ENCODE measurements at regions not wholly inside any gene's neighbourhood (a gene's known extent, or its start where the extent isn't known, plus 50 kb on each side); places are given as distances from the start of the nearest gene placed in this dataset.

DNA sequence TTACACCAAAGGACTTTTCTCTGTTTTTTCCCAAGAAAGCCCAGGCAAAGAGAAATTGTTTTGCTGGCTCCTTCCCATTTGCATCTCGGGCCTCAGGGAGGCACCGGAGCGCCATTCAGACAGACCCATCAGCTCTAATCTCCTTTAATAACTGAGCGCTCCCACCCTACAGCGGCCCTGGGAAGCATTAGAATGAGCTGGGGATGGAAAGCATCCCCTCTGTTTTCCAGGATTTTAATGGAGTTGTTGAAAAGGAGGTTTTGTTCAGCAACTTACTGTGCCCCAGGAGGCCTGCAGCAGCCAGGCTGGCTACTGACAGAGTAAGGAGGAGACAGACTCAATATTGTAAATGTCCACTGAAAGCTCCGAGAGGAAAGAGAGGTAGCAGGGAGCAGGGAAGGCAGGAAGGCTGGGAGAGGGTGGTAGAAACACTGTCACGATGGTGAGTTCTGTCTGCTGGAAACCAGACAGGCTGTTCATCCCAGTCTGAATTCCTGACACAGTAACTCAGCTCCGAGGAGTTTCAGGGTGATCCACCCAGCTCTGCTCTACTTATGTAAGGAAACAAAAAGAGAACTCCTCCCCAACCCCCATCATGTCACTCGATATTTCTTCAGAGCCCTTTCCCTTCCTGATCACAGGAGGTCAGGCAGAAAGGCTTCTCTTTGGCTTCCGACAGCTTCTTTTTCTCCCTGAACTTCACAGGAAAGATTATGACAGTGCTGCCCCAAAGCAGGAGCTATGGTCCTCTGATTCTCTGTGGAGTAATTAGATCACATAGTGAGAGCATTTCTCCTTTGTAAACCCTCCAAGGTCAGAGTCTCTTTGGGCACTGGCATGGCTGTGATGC, 62.5 kb upstream of the TMEM132D start:
- intact Hi-C loops (cut with DNase I): no loop called here
- no peaks in the 10 kb centered on the region for H3K9me3 ChIP-seq
- whole genome bisulfite sequencing, 2 donors: 36 to 37% methylated on average over 10 of the region's 10 CpGs

DNA sequence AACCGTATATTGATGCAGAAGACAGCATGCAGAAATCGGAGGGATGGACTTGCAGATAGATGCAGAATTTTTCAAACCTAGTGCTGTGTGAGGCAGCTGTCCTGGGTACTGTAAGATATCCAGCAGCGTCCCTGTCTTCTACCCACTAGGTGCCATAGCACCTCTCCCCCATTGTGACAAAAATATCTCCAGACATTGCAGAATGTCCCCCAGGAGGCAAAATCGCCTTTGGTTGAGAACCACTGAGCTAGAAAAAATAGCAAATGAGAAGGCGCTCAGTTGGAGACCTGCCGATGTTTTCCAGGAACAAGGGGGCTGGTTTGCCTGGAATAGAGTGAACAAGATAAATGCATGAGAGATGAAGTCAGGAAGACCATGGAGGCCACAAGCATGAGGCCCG, 67.9 kb upstream of the TMEM132D start:
- Histone ChIP-seq H3K4me1 (no peaks in the 10 kb centered on the region), H3K36me3 (no peaks in the 10 kb centered on the region), H3K9me3 (no peaks in the 10 kb centered on the region), H3K27ac (no peak overlapping the region), H3K4me3 (replicated peaks in 1 of 3) (no peak overlapping the region), H3K27me3 (no peaks in the 10 kb centered on the region)
- intact Hi-C loops (cut with DNase I): no loop called here
- TF ChIP-seq POLR2A (IDR thresholded peaks at IDR 0.05) (no peak), CTCF (IDR thresholded peaks at IDR 0.05) (no peak)
- no peak for DNase-seq
- 80 to 83% methylated on average over 7 of the region's 7 CpGs for WGBS, 2 donors

More for the DNA sequence above, 62.5 kb upstream of the TMEM132D start:
- no peaks in the 10 kb centered on the region for H3K27me3 ChIP-seq
- no peak overlapping the region for H3K27ac ChIP-seq
- no peak overlapping the region for H3K4me3 ChIP-seq (replicated peaks in 1 of 3)
- H3K4me1 ChIP-seq: no peaks in the 10 kb centered on the region
- no peak for DNase-seq
- TF ChIP-seq POLR2A (IDR thresholded peaks at IDR 0.05) (no peak), CTCF (IDR thresholded peaks at IDR 0.05) (no peak)
- no peaks in the 10 kb centered on the region for H3K36me3 ChIP-seq

- no peak for DNase-seq
- no peak overlapping the region for H3K27ac ChIP-seq
- intact Hi-C loops (cut with DNase I): no loop called here
- TF ChIP-seq POLR2A (IDR thresholded peaks at IDR 0.05): no peak
- no peak for TF ChIP-seq CTCF (IDR thresholded peaks at IDR 0.05)
- H3K4me3 ChIP-seq (replicated peaks in 1 of 3): no peak overlapping the region
- H3K4me1 ChIP-seq: no peaks in the 10 kb centered on the region
- no peaks in the 10 kb centered on the region for H3K36me3 ChIP-seq
- no peaks in the 10 kb centered on the region for H3K9me3 ChIP-seq
- 64 to 67% methylated on average over 6 of the region's 6 CpGs for WGBS, 2 donors
- H3K27me3 ChIP-seq: no peaks in the 10 kb centered on the region
Observed at GRCh38 chr12:129973236-129973961, 69.6 kb upstream of the TMEM132D start.

GRCh38 chr12:129984106-129984505, 80.3 kb upstream of the TMEM132D start:
- H3K27ac ChIP-seq: no peak overlapping the region
- no peaks in the 10 kb centered on the region for H3K4me1 ChIP-seq
- no peaks in the 10 kb centered on the region for H3K9me3 ChIP-seq
- TF ChIP-seq POLR2A (IDR thresholded peaks at IDR 0.05) (no peak), CTCF (IDR thresholded peaks at IDR 0.05) (no peak)
- intact Hi-C loops (cut with DNase I): no loop called here
- no peaks in the 10 kb centered on the region for H3K36me3 ChIP-seq
- 25 to 28% methylated on average over 4 of the region's 4 CpGs for WGBS, 2 donors
- H3K4me3 ChIP-seq (replicated peaks in 1 of 3): no peak overlapping the region
- no peaks in the 10 kb centered on the region for H3K27me3 ChIP-seq
- no peak for DNase-seq

- no peaks in the 10 kb centered on the region for H3K27me3 ChIP-seq
- DNase-seq: no peak
- H3K36me3 ChIP-seq: no peaks in the 10 kb centered on the region
- no peaks in the 10 kb centered on the region for H3K4me1 ChIP-seq
- no peaks in the 10 kb centered on the region for H3K9me3 ChIP-seq
- TF ChIP-seq CTCF (IDR thresholded peaks at IDR 0.05) (no peak), POLR2A (IDR thresholded peaks at IDR 0.05) (no peak)
- WGBS, 2 donors: 60% methylated on average over 5 of the region's 5 CpGs
- no peak overlapping the region for H3K4me3 ChIP-seq (replicated peaks in 1 of 3)
- intact Hi-C loops (cut with DNase I): no loop called here
- H3K27ac ChIP-seq: no peak overlapping the region
Observed at GRCh38 chr12:129987841-129988240, 84.0 kb upstream of the TMEM132D start.

All from thyroid gland (tissue), 4 donors.